HG03378 (cell line): ENCODE measurements at regions not wholly inside any gene's neighbourhood (a gene's known extent, or its start where the extent isn't known, plus 50 kb on each side); places are given as distances from the start of the nearest gene placed in this dataset.
"Not testable (repeated sequence)": the region's sequence is repeated elsewhere in the genome, so short reads cannot be mapped to it uniquely, and the experiment has no call there.

Experiments used
- ATAC-seq: cut with Tn5 transposase; IDR thresholded peaks from one replicate; pipeline ENCODE4 v1.9.1; 2021; ENCODE audit warnings: mild to moderate bottlenecking, moderate library complexity; ENCODE audit not compliant: unreplicated experiment

DNA sequence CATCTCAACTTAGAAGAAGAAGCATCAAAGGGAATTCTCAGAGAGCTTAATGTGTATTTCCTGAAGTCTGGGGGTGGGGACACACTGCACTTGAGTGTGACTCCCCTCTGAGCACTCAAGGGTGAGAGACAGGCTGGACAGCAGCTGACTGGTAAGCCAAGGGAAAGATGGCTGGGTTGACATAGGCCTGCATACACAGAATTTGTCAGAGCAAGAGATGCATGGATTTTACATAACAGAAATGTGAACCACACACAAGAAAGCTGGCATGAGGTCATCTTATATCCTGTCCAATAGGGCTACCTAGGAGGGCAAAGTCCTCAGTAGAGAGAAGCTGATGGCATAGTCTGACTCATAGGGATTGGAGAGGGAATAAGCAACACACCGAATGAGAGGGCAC is 114.3 kb upstream of the EPB41L4A start:
- ATAC-seq: peak; percentile 48

DNA sequence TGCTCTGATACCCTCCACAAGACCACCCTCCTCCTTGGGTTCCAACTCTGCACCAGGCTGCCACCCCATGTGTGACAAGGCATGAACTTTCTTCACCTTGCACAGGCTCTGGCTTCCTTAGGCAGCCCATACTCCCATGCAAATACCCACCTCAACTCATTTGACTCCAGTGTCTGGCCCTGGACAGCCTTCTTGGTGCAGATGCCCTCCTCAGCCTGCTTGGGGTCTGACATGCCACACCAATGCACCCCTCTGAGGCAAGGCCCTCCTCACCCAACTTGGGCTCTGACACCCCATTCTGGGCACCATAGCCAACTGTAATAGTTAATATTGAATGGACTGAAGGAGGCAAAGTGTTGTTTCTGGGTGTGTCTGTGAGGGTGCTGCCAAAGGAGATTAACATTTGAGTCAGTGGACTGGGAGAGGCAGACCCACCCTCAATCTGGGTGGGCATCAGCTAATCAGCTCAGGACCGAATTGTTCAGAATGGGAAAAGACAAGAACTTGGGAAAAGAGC is 115.0 kb upstream of the EPB41L4A start:
- ATAC-seq: no peak

DNA sequence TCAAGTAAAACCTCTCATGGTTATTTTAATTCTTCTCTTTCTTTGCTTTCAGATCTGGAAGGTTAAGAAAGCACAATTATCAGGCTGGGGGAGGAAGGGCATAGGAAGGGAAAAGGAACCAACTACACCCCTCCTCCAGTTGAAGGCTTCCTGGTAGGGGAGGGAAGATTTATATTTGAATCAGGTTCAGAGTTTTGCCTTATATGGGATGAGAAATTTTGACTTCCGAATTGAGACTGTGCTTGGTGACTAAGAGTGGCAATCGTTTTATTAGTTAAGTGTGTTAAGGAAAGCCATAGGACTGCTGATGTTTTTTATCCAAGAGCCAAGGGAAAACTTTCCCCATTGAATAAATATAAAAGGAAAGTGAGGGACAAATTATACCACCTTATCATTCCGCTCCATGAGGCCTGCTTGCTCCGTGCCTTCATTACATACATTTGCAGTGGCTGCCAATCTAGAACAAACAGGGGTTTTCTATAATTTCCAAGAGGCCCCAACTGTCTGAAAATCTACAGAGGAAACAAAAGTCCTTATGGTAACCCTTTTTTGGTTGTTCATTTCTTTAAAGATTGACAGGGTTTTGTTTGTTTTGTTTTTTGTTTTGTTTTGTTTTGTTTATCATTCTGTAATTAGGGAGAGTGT is 115.7 kb upstream of the EPB41L4A start:
- no peak for ATAC-seq

DNA sequence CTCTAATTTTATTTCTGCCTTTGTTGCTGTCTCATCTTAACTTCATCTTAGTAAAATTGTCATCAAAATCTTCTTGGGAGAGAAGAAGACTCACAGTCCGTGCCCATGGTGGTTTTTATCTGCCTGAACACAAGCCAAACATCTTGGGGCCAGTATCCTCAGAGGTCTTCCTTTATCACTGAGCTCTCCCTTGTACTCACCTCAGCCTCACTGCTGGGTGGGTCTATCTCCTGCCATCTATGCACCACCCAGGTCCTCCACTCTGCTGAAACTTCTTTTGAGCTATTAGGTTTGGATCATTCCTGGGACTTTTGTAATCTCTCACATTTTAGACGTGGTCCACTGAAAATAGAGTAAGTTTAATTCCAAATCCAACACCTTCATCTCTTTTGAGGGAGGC is 116.3 kb upstream of the EPB41L4A start:
- no peak for ATAC-seq

DNA sequence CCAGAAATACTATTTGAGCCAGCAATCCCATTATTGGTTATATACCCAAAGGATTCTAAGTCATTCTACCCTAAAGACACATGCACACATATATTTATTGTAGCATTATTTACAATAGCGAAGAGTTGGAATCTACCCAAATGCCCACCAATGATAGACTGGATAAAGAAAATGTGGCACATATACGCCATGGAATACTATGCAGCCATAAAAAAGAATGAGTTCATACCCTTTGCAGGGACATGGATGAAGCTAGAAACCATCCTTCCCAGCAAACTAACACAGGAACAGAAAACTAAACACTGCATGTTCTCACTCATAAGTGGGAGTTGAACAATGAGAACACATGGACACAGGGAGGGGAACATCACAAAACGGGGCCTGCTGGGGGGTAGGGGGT is 125.5 kb upstream of the EPB41L4A start:
- ATAC-seq: not testable (repeated sequence)

DNA sequence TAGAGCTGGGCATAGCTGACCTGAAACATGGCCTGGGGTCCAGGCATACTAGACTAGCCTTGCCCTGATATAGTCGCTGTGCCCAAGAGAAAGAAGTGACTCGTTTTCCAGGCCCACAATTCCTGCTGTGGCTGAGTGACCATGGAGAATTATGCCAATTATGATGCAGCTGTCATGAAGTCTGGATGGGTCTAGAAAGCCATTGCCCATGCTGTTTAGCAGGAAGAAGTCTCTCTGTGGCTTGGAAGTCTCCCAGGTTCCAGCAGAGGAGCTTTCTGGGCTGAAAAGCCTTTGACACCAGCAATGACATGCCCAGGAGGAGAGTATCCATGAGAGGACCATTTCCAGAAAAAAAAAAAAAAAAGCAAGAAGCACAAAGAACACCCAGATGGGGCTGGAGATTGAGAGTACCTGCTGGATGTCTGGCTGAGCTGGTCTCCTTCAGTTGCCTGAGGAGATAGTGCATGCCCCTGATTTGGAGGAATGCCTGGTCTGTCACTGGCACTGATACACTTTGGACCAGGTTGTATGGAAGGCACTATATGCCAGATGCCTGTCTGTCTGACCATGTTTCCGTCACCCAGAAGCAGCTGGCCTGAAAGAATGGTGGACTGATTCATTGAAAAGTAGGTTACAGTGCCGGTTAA is 128.0 kb upstream of the EPB41L4A start:
- ATAC-seq: no peak

DNA sequence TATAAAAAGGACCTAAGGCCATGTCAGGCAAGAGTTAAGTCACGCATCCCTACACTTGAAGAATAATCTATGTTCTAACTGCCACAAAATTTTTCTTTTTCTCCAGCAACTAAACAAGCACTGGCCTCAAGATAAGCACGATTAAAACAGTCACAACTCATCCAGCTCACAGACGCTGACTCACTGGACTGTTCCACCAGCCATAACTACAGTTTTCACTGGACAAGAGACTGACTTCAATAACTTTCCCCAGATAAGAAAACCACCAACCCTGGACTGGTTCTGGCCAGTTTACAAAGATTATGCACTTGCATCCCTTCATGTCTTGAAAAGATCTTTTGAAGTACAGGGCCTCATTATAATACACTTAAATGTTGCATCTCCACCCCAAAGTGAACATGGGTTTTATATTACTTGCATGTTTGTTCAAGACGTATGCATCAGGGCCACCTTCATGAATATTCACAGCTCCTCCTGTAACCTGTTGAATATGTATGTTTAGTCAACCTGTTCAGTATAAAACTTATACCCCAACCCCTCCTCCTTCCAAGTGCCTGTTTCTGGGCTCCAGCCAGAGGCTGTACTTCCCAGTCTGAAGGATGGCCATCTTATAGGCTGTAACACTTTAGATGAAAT is 129.3 kb upstream of the EPB41L4A start:
- no peak for ATAC-seq

DNA sequence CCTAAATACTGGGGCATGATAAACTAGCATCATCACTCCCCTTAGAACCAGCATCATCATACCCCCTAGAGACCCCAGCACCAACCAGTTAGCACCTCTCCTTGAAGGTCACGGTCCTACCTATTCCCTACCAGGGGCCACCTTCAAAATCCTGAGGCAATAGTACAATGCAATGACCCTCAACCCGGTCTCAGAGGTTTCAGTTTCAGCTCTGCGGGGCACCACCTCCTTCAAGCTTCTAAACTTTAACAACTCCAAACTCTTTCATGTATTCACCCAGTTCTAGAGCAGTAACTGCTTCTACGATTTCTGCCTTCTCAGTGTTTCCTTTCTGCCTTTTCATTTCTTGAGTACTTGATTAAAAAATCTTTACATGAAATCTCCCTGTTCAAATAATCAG is 130.1 kb upstream of the EPB41L4A start:
- peak; percentile 60 for ATAC-seq

DNA sequence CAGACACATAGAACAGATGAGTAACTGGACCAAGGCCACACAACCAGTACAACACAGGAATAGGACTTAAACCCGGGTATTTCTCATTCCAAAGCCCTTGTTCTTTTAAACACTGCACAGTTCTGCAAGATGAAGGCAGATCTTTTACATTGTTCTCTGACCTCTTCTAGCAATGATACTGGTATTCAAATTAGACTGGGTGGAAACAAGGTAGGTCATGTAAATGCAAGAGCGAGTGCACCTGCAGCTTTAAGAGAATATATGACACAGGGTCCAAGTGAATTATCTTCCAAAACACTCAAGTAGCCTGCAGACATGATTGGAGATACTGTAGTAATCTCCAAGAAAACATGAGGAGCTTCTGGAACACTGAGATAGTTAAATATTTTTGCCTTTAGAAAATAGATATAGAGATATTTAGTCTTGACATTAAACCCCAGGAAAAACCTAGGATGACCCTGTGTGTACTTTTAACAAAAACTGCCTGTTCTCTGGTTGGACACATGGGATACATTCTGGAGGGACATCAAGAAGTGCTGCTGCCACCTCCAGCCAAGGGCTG is 130.6 kb upstream of the EPB41L4A start:
- peak; percentile 21 for ATAC-seq

DNA sequence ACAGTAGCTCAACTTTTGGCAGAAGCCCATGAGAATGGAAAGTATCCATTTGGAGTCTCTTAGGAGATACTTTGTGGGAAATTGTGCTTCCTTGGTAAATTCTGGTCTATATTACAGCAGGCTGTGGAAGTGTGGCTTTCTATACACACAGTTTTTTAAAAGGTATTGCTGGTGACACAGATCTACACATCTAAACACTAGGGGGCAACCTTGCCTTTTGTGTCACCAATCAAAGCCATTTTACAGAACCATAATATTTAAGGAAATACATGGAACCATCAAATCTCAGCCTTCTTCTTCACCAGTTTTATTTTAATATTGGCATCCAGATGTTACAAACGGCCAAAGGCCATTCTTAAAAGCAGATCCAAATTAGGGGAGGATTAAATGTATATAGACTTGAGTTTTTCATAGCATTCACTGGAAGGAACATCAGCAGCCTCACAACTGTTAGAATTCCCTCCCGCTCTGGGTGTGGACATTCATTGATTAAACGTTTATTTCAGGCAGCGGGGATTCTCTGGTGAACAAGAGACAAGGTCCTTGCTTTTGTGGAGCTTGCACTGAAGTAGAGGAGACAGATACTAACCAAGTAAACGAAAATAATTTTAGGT is 132.4 kb upstream of the EPB41L4A start:
- no peak for ATAC-seq

DNA sequence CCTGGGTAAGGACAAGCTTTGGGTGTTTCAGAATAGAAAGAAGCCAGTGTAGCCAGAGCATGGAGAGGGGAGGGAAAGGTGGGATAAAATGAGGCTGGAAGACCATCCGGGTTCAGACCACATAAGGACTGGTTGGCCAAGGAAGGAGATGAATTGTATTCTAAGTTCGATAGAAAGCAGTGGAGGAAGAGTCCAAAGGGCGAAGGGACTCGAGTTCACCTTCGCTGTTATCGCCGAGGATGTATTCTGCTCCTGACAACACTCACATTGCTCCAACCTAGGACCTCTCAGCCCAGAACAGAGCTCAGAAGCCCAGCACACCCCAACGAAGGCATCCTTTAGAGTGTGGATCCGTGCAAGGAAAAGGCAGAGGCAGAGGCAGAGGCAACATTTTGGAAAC is 133.1 kb upstream of the EPB41L4A start:
- ATAC-seq: no peak

DNA sequence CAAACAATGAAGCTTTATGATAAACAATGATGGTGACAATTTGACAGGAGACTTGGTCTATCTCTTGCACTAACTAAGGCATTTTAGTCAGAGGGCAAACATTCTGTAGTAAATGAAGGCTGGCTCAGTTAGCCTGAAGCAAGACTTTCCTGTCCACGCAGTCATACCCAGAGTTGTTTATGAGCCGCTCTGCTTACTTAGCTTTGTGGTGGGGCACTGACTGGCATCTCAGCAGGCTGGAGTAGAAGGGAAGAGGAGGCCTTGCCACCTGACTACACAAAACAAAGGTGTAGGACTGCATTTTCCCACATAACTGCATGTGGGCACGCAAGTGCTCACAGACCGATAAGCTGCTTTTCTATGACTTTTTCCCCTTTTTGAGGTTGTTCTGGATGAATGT is 133.7 kb upstream of the EPB41L4A start:
- ATAC-seq: no peak

DNA sequence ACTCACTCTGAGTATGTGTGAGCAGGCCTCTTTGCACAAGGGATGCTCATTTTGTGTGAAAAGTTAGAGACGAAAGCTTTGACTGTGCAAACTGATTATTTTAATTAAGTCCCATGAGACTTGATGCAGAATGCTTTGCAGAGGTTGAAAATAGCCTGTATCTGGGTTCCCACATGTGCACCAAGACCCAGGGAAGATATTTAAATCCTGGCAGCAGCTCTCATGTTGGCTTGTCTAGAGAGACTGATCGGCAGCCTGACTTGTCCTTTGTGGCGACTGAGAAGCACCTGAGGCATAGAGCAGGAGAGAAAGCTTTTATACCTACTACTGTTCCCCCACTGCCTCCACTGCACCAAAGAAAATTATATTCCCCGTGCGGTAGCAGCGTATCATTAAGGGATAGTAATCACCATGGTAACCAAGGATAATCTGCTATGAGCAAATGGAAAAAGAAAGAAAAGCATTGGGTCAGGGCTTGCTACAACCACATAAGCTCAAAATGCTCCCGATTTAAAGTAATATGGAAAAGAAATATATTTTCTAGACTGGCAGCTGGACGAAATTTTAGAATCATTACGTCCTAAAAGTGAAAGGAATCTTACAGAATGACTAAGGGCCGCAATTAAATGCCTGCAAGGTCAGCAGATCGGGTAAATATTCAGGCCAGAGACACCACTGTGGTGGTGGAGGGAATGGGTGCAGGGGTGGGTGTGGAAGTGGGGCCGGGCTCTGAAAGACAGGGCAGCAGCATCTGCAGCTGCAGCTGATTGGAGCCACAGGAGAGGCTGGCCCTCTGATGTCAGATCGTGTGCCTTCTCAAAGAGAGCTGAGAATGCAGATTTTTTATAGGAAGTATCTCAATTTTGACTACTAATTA is 135.3 kb upstream of the EPB41L4A start:
- no peak for ATAC-seq

DNA sequence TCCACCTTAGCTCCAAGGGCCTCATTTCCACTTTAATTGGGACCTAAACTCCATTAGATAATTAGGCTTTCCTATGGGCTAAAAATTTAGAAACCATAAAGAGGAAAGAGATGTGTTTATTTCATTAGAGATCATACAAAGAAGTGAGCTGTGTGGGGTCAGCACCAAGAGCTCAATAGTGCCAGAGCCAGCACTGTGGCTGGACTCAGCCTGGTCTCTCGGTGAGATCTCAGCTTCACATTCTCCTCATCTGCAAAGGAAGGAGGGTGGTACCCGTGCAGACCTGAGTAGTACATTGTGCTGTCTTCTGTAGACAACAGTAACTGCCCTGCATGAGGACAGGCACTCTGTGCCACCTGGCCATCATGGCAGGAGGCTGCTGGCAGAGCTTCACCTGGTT is 136.1 kb upstream of the EPB41L4A start:
- no peak for ATAC-seq

DNA sequence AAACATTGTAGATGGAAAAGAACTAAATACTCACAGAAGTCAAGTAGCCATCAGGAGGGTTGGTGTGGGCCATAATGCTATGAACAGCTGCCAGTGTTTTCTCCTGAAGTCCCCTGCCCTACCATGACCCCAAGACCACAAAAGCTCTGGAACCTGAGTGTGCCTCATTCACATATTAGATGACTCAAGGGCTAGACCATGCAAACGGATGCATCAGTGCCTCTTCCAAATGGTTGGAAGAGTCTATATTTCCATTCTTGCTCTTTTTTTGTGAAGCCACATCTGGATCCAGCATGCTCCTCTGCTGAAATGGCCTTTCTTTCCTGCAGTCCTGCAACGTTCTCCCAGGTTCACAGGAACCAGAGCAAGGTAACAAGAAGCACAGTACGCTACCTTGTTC is 136.6 kb upstream of the EPB41L4A start:
- no peak for ATAC-seq

DNA sequence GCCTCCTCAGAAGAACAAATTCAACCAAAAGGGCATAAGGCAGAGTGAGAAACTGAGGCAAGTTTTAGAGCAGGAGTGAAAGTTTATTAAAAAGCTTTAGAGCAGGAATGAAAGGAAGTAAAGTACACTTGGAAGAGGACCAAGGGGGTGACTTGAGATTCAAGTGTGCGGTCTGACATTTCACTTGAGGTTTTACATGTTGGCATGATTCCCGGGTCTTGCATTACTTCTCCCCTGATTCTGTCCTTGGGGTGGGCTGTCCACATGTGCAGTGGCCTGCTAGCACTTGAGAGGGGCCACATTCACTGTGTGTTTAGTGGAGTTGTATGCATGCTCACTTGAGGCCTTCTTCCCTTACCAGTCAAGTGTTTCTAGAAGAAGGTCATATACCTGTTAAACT is 140.4 kb upstream of the EPB41L4A start:
- ATAC-seq: not testable (repeated sequence)

DNA sequence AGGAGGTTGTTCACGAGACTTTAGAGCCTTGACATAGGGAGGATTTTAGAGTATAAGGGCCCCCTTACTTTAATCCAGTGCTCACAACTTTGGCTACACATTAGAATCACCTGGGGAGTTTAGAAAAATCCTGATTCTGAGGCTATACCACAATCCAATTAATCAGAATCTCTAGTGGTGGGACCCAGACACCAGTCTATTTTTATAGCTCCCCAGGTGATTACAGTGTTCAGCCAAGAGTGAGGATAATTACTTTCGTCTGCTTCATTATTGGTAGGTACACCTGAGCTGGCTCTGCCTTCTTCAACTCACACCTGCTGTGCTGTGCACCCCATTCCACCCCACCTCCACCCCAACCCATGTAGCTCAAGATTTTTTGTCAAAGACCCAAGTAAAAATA is 141.3 kb upstream of the EPB41L4A start:
- ATAC-seq: no peak

DNA sequence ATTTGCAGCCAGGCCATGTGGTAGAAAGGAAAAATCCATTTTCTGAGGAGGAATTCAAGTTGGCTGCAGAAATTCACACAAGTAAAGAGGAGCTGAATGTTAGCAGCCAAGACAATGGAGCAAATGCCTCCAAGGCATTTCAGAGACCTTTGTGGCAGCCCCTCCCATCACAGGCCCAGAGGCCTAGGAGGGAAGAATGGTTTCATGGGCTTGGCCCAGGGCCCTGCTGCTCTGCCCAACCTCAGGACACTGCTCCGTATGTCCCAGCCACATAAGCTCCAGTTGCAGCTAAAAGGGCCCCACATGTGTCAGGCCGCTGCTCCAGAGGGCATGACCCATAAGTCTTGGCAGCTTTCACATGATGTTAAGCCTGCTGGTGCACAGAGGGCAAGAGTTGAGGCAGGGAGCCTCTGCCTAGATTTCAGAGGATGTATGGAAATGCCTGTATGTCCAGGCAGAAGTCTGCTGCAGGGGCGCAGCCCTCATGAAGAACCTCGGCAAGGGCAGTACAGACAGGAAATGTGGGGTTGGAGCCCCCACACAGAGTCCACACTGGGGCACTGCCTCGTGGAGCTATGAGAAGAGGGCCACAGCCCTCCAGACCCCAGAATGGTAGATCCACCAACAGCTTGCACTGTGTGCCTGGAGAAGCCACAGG is 144.2 kb upstream of the EPB41L4A start:
- ATAC-seq: no peak

DNA sequence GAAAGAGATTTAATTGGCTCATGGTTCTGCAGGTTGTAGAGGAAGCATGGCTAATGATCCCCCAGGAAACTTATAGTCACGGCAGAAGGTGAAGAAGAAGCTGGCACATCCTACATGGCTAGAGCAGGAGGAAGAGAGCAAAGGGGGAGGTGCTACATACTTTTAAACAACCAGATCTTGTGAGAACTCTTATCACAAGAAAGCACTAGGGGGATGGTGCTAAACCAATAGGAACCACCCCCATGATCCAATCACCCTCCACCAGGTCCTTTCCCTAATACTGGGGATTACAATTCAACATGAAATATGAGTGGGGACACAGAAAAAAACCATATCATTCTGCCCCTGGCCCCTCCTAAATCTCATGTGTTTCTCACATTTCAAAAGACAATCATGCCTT is 147.2 kb upstream of the EPB41L4A start:
- ATAC-seq: no peak

DNA sequence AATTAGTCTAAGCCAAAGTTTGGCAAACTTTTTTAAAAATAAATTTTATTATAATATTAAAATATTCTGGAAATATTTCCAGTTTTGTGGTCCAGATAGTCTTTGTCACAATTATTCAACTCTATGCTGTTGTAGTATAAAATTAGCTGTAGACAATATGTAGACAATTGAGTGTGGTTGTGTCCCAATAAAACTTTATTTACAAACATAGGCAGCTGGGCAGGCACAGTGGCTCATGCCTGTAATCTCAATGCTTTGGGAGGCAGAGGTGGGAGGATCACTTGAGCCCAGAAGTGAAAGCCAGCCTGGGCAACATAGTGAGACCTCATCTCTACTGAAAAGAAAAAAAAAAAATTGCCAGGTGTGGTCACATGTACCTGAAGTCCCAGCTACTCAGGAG is 150.5 kb upstream of the EPB41L4A start:
- no peak for ATAC-seq
